GM21515 (cell line): ENCODE measurements at regions not wholly inside any gene's neighbourhood (a gene's known extent, or its start where the extent isn't known, plus 50 kb on each side); places are given as distances from the start of the nearest gene placed in this dataset.

Experiments used
- ATAC-seq: cut with Tn5 transposase; IDR thresholded peaks from one replicate; pipeline ENCODE4 v1.9.1; 2021; ENCODE audit not compliant: unreplicated experiment

- ATAC-seq: no peak
These were observed 53.1 kb upstream of the IER5L start for GRCh38 chr9:129231022-129231739.

GRCh38 chr9:129230302-129230701, 52.2 kb upstream of the IER5L start:
- no peak for ATAC-seq
